H9 (cell line): ENCODE measurements at regions not wholly inside any gene's neighbourhood (a gene's known extent, or its start where the extent isn't known, plus 50 kb on each side); places are given as distances from the start of the nearest gene placed in this dataset.
A peak's percentile ranks its signal among the peaks of the same experiment; 100 is the strongest.

Experiments
- DNase-seq: peaks from one replicate; pipeline ENCODE4 v3.0.0-alpha.2; 2017
- H2AFZ ChIP-seq: one replicate; pipeline ENCODE4 v1.6.1; 2013; ENCODE audit warnings: mild to moderate bottlenecking, low read length, control low read depth, moderate library complexity
- H2AK5ac ChIP-seq: 2 replicates; pipeline ENCODE4 v1.6.1; 2013; ENCODE audit warnings: low read length, control low read depth, mixed read lengths; ENCODE audit not compliant: insufficient read length
- H2BK120ac ChIP-seq: one replicate; pipeline ENCODE4 v1.6.1; 2013; ENCODE audit warnings: low read depth, mild to moderate bottlenecking, low read length, control low read depth, inconsistent platforms; ENCODE audit not compliant: poor library complexity, severe bottlenecking
- H2BK12ac ChIP-seq: 2 replicates; pipeline ENCODE4 v1.6.1; 2013; ENCODE audit warnings: low read length, control low read depth, mixed read lengths, low read depth; ENCODE audit not compliant: insufficient read length
- H2BK15ac ChIP-seq: 2 replicates; pipeline ENCODE4 v1.6.1; 2013; ENCODE audit warnings: low read depth, low read length, control low read depth
- H2BK20ac ChIP-seq: one replicate; pipeline ENCODE4 v1.6.1; 2013; ENCODE audit warnings: low read depth, mild to moderate bottlenecking, low read length, control low read depth, inconsistent platforms; ENCODE audit not compliant: poor library complexity, severe bottlenecking
- H2BK5ac ChIP-seq: 2 replicates; pipeline ENCODE4 v1.6.1; 2013; ENCODE audit warnings: low read length, control low read depth, mixed read lengths; ENCODE audit not compliant: insufficient read length
- H3K14ac ChIP-seq: 2 replicates; pipeline ENCODE4 v1.6.1; 2013; ENCODE audit warnings: low read length, control low read depth; ENCODE audit not compliant: insufficient read depth
- H3K18ac ChIP-seq: 2 replicates; pipeline ENCODE4 v1.6.1; 2013; ENCODE audit warnings: low read depth, mild to moderate bottlenecking, mixed read lengths, low read length, control low read depth; ENCODE audit not compliant: insufficient read length
- H3K23ac ChIP-seq: 2 replicates; pipeline ENCODE4 v1.6.1; 2013; ENCODE audit warnings: low read length, control low read depth, mixed read lengths, low read depth; ENCODE audit not compliant: insufficient read length
- H3K23me2 ChIP-seq: 2 replicates; pipeline ENCODE4 v1.6.1; 2013; ENCODE audit warnings: low read depth, mild to moderate bottlenecking, mixed read lengths, low read length, control low read depth; ENCODE audit not compliant: insufficient read length, poor library complexity, severe bottlenecking
- H3K27ac ChIP-seq: 2 replicates; pipeline ENCODE4 v1.5.1; 2013; ENCODE audit warnings: low read length, control low read depth, mixed read lengths, low read depth; ENCODE audit not compliant: insufficient read length
- H3K27me3 ChIP-seq: 2 replicates; pipeline ENCODE4 v1.6.1; 2013; ENCODE audit warnings: low read length, control low read depth, inconsistent platforms; ENCODE audit not compliant: insufficient read depth
- H3K4ac ChIP-seq: 2 replicates; pipeline ENCODE4 v1.6.1; 2013; ENCODE audit warnings: low read depth, mild to moderate bottlenecking, control low read depth, inconsistent platforms, low read length, moderate library complexity
- H3K4me1 ChIP-seq: 2 replicates; pipeline ENCODE4 v1.6.1; 2013; ENCODE audit warnings: low read length, control low read depth, inconsistent platforms; ENCODE audit not compliant: insufficient read depth
- H3K4me2 ChIP-seq: 2 replicates; pipeline ENCODE4 v1.6.1; 2013; ENCODE audit warnings: low read length, control low read depth, mixed read lengths; ENCODE audit not compliant: insufficient read length, insufficient read depth
- H3K56ac ChIP-seq: 2 replicates; pipeline ENCODE4 v1.6.1; 2013; ENCODE audit warnings: low read depth, mild to moderate bottlenecking, mixed read lengths, low read length, control low read depth; ENCODE audit not compliant: insufficient read length
- H3K79me1 ChIP-seq: 2 replicates; pipeline ENCODE4 v1.6.1; 2013; ENCODE audit warnings: low read depth, mild to moderate bottlenecking, moderate library complexity, low read length, control low read depth, inconsistent platforms; ENCODE audit not compliant: insufficient read depth, poor library complexity, severe bottlenecking
- H3K79me2 ChIP-seq: 2 replicates; pipeline ENCODE4 v1.6.1; 2013; ENCODE audit warnings: low read length, control low read depth, inconsistent platforms; ENCODE audit not compliant: insufficient read depth
- H3K9ac ChIP-seq: 2 replicates; pipeline ENCODE4 v1.6.1; 2013; ENCODE audit warnings: low read length, control low read depth, mixed read lengths; ENCODE audit not compliant: insufficient read length; ENCODE audit errors: extremely low read depth
- H3K9me3 ChIP-seq: one replicate; pipeline ENCODE4 v1.6.1; 2013; ENCODE audit warnings: low read depth, low read length, inconsistent platforms; ENCODE audit not compliant: control insufficient read depth
- H3T11ph ChIP-seq: one replicate; pipeline ENCODE4 v1.6.1; 2013; ENCODE audit warnings: mild to moderate bottlenecking, low read length, control low read depth, inconsistent platforms
- H4K20me1 ChIP-seq: one replicate; pipeline ENCODE4 v1.6.1; 2013; ENCODE audit not compliant: control insufficient read depth, insufficient read length, insufficient read depth
- H4K5ac ChIP-seq: 2 replicates; pipeline ENCODE4 v1.6.1; 2013; ENCODE audit warnings: low read depth, mild to moderate bottlenecking, mixed read lengths, low read length, control low read depth; ENCODE audit not compliant: insufficient read length
- H4K8ac ChIP-seq: replicated peaks from 2 replicates; pipeline ENCODE4 v1.6.1; 2013; ENCODE audit warnings: low read length, control low read depth, mixed read lengths, low read depth; ENCODE audit not compliant: insufficient read length
- H4K91ac ChIP-seq: 2 replicates; pipeline ENCODE4 v1.6.1; 2013; ENCODE audit warnings: low read depth, mild to moderate bottlenecking, moderate library complexity, mixed read lengths, low read length, control low read depth; ENCODE audit not compliant: insufficient read length
- H3K27ac Mint-ChIP-seq, 3 experiments: 2 replicates in 2 of 3; 3 replicates in 1 of 3; pipeline ENCODE4 v1.8.0; 2020 to 2021; ENCODE audit warnings: mixed read lengths in 3 of 3, mild to moderate bottlenecking in 1 of 3, moderate library complexity in 1 of 3
- H3K27me3 Mint-ChIP-seq: 2 replicates; pipeline ENCODE4 v1.8.0; 2021; ENCODE audit warnings: low read depth, mild to moderate bottlenecking, moderate library complexity, mixed read lengths
- H3K36me3 Mint-ChIP-seq, 3 experiments: 2 replicates in 2 of 3; 3 replicates in 1 of 3; pipeline ENCODE4 v1.8.0; 2020 to 2021; ENCODE audit warnings: low read depth in 3 of 3, mixed read lengths in 3 of 3; ENCODE audit not compliant: insufficient read depth in 1 of 3
- H3K4me1 Mint-ChIP-seq, 2 experiments: 2 replicates each; pipeline ENCODE4 v1.8.0; 2020; ENCODE audit warnings: mixed read lengths in 2 of 2
- H3K4me3 Mint-ChIP-seq, 2 experiments: 2 replicates in 1 of 2; 3 replicates in 1 of 2; pipeline ENCODE4 v1.8.0; 2020 to 2021; ENCODE audit warnings: mild to moderate bottlenecking in 2 of 2, mixed read lengths in 2 of 2, moderate library complexity in 1 of 2
- H3K9me3 Mint-ChIP-seq, 2 experiments: 2 replicates in 1 of 2; 3 replicates in 1 of 2; pipeline ENCODE4 v1.8.0; 2020; ENCODE audit warnings: mild to moderate bottlenecking in 2 of 2, mixed read lengths in 2 of 2, moderate library complexity in 1 of 2
- WGBS: extraction: QIAGEN DNeasy Blood & Tissue Kit; methylation state at CpG from one replicate; pipeline ENCODE4 v1.1.7; 2013; ENCODE audit warnings: missing lambda C conversion rate, low lambda C conversion rate, mixed read lengths; ENCODE audit not compliant: insufficient read length; ENCODE audit errors: extremely low coverage; 5-methylcytosine and 5-hydroxymethylcytosine counted together
- TF ChIP-seq, protein P1 (sequence below): fragments of 200-600 bp; sonication (generic); conservative IDR thresholded peaks from 3 replicates; pipeline ENCODE4 v1.8.0; 2021; ENCODE audit warnings: antibody characterized with exemption, mild to moderate bottlenecking

DNA sequence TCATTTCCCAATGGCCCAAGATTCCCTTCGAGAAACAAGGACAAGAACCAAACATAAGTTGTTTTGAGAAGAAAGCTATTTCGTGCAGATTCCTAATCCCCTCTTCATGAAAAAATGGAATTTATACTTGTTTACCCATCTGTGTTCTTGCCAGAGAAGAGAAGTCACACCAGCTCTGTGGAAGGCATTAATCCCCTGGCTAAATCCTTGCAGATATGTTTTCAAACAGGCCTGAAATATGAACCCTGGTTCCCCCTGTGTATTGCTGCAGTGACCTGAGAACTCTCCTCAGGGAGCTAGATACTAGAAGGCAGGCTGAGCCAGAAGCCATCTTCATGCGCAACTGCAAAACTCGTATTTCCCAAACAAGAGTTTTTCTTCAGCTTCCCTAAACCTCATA lies 337.7 kb downstream of the NEK10 start:
- Histone ChIP-seq H3K79me1 (no peaks in the 10 kb centered on the region), H2BK120ac (peak overlapping the region; percentile 14), H3K23ac (no peak overlapping the region), H2BK20ac (no peak overlapping the region), H2BK15ac (no peak overlapping the region), H3K4ac (no peak overlapping the region), H4K8ac (no peak overlapping the region), H3K9ac (no peak overlapping the region), H4K91ac (no peak overlapping the region), H2AK5ac (no peak overlapping the region), H3K79me2 (no peaks in the 10 kb centered on the region), H4K5ac (no peak overlapping the region), H3T11ph (no peak overlapping the region), H3K4me1 (no peaks in the 10 kb centered on the region; the same call in 1 of the 2 replicates), H2BK12ac (no peak overlapping the region), H3K27me3 (no peaks in the 10 kb centered on the region), H3K14ac (no peak overlapping the region), H2AFZ (no peak overlapping the region), H3K9me3 (no peaks in the 10 kb centered on the region), H3K56ac (no peak overlapping the region), H2BK5ac (no peak overlapping the region), H3K4me2 (no peak overlapping the region), H3K23me2 (no peaks in the 10 kb centered on the region), H3K27ac (no peak overlapping the region), H3K18ac (no peak overlapping the region), H4K20me1 (no peaks in the 10 kb centered on the region)
- peaks cover 0 to 13% (median 5%) of the 10 kb centered on the region in 3 experiments; a peak in 4 of 7 replicates for H3K36me3 Mint-ChIP-seq
- no peak overlapping the region for H3K27ac Mint-ChIP-seq
- no CpG with 5 or more reads among the region's 4 CpGs for WGBS
- TF ChIP-seq, protein P1, sequence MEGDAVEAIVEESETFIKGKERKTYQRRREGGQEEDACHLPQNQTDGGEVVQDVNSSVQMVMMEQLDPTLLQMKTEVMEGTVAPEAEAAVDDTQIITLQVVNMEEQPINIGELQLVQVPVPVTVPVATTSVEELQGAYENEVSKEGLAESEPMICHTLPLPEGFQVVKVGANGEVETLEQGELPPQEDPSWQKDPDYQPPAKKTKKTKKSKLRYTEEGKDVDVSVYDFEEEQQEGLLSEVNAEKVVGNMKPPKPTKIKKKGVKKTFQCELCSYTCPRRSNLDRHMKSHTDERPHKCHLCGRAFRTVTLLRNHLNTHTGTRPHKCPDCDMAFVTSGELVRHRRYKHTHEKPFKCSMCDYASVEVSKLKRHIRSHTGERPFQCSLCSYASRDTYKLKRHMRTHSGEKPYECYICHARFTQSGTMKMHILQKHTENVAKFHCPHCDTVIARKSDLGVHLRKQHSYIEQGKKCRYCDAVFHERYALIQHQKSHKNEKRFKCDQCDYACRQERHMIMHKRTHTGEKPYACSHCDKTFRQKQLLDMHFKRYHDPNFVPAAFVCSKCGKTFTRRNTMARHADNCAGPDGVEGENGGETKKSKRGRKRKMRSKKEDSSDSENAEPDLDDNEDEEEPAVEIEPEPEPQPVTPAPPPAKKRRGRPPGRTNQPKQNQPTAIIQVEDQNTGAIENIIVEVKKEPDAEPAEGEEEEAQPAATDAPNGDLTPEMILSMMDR, result no peak
- H3K27me3 Mint-ChIP-seq, result peaks cover 10% of the 10 kb centered on the region
- peaks cover 0 to 4% of the 10 kb centered on the region in 2 experiments; a peak in 1 of 5 replicates for H3K9me3 Mint-ChIP-seq
- DNase-seq, result no peak
- H3K4me3 Mint-ChIP-seq, result no peak overlapping the region
- peaks cover 3 to 4% of the 10 kb centered on the region in 2 experiments; a peak in 2 of 4 replicates for H3K4me1 Mint-ChIP-seq
